ENCODE measurements at regions not wholly inside any gene's neighbourhood (a gene's known extent, or its start where the extent isn't known, plus 50 kb on each side); places are given as distances from the start of the nearest gene placed in this dataset.

DNA sequence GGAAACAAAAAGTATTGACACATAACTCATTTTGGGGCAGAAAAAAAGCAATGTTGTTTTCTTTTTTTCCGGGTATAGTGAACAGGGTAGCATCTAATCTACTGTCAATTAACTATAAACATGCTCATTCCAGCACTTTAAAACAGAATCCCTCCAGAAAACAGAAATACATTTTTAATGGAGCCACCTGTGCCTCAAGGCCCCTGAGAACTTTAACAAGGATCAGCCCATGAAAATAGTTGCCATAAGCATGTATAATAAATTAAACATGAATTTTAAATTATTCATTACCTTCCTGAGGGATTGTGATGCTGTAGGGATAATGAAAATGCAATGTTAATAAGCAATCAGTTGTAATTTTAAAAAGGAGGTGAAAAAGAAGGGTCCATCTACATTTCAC, 101.4 kb upstream of the IVNS1ABP start:
- Mint-ChIP-seq H3K27ac (no peak overlapping the region), H3K27me3 (no peaks in the 10 kb centered on the region), H3K9me3 (no peaks in the 10 kb centered on the region), H3K4me1 (peaks cover 9% of the 10 kb centered on the region), H3K36me3 (no peaks in the 10 kb centered on the region), H3K4me3 (no peak overlapping the region)

DNA sequence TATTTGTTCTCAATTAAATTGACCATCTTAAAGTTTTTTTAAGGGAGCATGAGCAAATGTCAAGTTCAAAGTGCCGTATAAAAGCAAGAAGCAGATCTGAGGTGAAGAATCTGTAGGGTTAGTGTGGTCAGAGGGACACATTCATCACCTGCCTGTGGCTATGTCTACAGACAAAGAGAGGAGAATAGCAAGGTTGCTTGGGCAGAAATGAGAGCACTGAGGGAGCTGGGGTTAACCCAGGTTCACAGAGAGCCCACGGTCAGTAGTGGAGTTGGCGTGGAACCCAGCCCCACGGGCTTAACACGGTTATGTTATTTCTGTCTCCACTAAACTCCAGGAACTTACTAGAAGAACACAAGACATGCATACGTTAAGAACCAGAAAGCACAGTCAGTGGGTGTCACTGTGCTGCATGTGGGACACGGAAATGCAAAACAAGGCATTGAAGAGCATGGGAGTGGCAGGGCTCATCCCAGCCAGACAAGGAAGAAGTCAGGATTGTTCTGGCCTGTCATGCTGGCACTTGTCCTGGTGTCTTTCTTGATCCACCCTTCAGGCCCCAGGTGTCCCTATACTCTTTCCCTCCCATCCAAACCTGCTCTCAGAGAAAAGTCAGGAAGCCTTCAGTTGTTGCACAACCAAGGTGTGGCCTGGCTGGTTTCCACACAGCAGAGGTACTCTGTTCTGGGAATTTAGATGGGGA, 95.5 kb upstream of the IVNS1ABP start:
- Mint-ChIP-seq H3K9me3 (no peaks in the 10 kb centered on the region), H3K27me3 (no peaks in the 10 kb centered on the region), H3K4me1 (no peaks in the 10 kb centered on the region), H3K36me3 (peaks cover 2% of the 10 kb centered on the region), H3K27ac (no peak overlapping the region), H3K4me3 (no peak overlapping the region)

DNA sequence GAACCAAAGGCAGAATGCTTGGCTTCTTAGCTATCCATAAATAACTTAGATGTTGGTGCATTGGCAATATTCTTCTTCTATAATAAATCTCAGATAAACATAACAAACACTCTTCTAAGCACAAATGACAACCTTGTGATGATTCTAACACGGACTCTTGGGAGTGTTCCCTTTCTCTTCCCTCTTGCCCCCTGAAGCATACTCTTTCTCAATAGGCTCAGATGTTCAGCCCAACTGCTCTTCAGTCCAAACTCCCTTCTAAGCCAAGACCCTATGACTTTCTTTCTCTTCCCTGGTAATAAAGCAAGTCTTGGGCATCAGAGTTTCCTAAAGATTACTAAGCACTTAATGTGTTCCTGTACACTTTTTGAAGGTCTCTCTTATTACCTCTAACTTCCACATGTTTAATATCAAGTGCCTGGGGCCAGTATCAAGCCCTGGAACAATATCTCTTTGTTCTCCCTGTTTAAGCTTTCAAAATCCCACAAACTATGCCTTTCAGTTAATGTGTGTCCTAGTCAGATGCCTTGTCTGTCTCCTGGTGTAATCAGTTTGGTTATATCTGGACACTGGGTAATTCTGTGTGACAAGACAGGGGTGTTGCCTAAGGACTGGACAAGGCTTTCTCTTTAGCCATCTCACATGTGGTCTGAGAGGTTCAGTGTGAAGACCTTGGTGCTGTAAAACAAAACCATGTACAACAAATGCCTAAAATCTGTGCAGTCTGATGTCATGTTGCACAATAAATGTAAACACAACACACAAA, 92.9 kb upstream of the IVNS1ABP start:
- peaks cover under 1% of the 10 kb centered on the region for H3K4me1 Mint-ChIP-seq

DNA sequence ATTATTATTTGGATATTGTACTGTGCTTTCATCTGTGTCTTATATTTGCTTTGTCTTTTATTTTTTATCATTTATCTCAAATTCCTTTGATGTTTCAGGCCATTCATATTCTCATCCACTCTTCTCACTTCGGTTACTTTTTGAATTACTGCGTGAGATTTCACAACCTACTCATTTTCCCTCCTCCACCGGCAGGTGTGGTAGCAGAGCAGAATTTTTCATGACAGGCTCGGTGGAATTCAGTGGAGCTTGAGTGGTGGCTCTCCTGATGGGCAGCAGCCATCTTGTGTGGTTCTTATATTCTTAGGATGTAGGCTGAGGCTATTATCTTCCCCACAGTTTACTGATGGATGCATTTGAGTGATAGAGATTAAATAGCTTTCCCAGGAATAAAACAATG, 92.3 kb upstream of the IVNS1ABP start:
- Mint-ChIP-seq H3K9me3 (no peaks in the 10 kb centered on the region), H3K27ac (no peak overlapping the region), H3K36me3 (peaks cover 2% of the 10 kb centered on the region), H3K4me3 (no peak overlapping the region), H3K4me1 (peaks cover 7% of the 10 kb centered on the region), H3K27me3 (no peaks in the 10 kb centered on the region)

More for the DNA sequence above, 92.9 kb upstream of the IVNS1ABP start:
- Mint-ChIP-seq H3K27me3 (no peaks in the 10 kb centered on the region), H3K36me3 (peaks cover 2% of the 10 kb centered on the region), H3K4me3 (no peak overlapping the region), H3K27ac (no peak overlapping the region), H3K9me3 (no peaks in the 10 kb centered on the region)

DNA sequence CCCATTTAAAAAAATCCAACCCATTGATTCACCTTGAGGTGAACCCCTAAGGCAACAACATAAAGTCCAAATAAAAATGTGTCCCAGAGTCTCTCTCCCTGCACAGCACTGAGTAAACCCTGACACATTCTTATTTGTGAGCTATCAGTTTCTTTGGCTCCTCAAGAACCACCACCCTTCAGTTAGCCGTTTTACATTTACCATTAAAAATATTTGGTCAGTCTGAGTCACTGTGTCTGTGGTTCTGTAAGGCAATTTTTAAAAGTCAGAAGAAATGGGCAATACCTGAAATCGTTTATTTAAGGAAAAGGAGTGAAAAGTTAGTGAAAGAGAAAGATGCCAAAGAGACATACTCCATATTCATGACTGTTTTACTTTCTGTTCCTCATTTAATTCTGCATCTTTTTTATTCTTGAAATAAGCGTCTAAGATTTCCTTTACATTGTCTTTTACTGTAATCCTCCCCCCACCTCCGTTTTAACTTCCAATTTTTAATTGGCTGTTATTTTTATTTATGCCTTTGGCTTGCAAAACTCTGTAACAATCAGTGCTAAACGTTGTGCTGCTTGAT, 91.7 kb upstream of the IVNS1ABP start:
- no peak overlapping the region for H3K4me3 Mint-ChIP-seq

DNA sequence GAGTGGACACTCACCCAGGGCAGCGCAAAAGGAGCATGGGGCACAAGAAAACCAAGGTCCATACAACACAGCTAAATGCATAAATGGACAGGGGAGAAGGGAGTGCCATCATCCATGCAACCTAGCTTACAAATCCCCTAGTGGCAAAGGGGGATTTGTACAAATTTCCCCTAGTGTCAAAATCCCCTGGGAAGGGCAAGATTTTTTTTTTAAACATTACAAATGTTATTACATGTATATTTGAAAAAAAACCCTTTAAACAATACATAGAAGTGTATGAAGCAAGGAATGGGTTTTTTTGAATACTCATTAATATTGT, 89.6 kb upstream of the IVNS1ABP start:
- no peaks in the 10 kb centered on the region for H3K27me3 Mint-ChIP-seq
- peaks cover 15% of the 10 kb centered on the region for H3K4me1 Mint-ChIP-seq
- H3K36me3 Mint-ChIP-seq = peaks cover 2% of the 10 kb centered on the region
- H3K4me3 Mint-ChIP-seq = no peak overlapping the region
- no peaks in the 10 kb centered on the region for H3K9me3 Mint-ChIP-seq
- H3K27ac Mint-ChIP-seq = no peak overlapping the region

More for the DNA sequence above, 91.7 kb upstream of the IVNS1ABP start:
- peaks cover 2% of the 10 kb centered on the region for H3K36me3 Mint-ChIP-seq
- H3K4me1 Mint-ChIP-seq = peaks cover 8% of the 10 kb centered on the region
- no peaks in the 10 kb centered on the region for H3K27me3 Mint-ChIP-seq
- no peak overlapping the region for H3K27ac Mint-ChIP-seq
- H3K9me3 Mint-ChIP-seq = no peaks in the 10 kb centered on the region

DNA sequence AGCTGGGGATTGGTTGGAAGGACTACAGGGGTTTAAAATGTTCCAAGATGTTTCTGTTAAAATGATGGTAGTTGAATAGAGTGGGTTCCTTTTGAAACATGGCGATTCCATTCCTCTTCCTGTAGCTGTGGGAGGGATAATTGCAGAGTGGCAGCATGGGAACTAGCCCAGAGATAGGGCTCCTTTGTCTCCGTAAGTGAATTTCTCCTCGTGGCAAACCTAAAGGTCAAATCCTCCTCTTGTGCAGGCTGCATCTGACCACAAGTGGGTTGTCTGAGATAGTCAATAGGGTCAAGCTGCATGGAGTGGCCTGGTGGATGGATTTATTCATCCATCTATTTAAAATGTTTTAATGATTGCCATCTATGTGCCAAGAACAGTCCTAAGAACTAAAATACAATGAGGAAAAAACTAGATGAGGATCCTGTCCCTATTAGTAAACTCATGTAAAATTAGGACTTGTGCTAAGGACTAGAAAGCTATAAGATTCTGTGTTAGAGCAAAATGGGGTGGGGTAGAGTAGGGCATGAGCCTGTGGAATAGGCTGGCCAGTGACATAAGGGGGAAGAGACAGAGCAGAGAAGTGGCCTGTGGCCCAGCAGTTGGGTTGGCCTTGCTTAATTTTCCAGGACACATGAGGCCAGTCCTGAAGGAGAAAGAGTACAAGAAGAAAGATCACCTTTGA, 89.1 kb upstream of the IVNS1ABP start:
- no peaks in the 10 kb centered on the region for H3K9me3 Mint-ChIP-seq
- H3K27me3 Mint-ChIP-seq = no peaks in the 10 kb centered on the region
- no peak overlapping the region for H3K4me3 Mint-ChIP-seq
- peaks cover 2% of the 10 kb centered on the region for H3K36me3 Mint-ChIP-seq
- H3K27ac Mint-ChIP-seq = no peak overlapping the region
- H3K4me1 Mint-ChIP-seq = peaks cover 15% of the 10 kb centered on the region

DNA sequence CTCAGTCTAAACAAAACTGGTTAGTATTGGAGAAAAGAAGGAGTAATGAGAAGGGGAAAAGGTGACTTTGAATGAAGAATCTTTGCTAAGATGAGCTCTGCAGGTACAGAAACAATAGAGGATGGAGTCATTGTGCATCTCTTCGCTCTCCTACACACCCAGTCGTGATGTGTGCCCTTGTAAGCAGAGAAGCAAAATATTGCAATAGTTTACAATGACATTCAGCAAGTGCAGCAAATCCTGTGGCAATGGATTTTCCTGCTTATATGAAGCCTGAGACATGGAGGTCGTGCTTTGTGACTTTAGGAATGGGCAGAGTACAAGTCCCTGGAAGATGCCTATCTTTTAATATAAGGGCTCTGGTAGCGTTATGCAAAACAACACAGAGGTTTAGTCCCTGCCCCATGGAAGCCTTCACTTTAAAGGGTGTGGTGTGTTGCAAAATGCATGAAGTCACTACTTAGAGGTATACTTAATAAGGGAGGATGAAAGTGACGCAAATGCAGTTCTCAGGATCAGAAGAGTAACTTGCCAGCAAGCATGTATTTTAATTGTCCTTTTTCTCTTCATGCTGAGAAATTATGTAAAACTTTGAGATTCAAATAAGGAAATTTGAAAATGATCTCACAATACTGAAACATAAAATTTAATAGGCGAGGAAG, 88.0 kb upstream of the IVNS1ABP start:
- peaks cover 2% of the 10 kb centered on the region for H3K36me3 Mint-ChIP-seq
- no peaks in the 10 kb centered on the region for H3K27me3 Mint-ChIP-seq
- no peak overlapping the region for H3K27ac Mint-ChIP-seq
- H3K9me3 Mint-ChIP-seq = no peaks in the 10 kb centered on the region
- no peak overlapping the region for H3K4me3 Mint-ChIP-seq
- peaks cover 15% of the 10 kb centered on the region for H3K4me1 Mint-ChIP-seq

DNA sequence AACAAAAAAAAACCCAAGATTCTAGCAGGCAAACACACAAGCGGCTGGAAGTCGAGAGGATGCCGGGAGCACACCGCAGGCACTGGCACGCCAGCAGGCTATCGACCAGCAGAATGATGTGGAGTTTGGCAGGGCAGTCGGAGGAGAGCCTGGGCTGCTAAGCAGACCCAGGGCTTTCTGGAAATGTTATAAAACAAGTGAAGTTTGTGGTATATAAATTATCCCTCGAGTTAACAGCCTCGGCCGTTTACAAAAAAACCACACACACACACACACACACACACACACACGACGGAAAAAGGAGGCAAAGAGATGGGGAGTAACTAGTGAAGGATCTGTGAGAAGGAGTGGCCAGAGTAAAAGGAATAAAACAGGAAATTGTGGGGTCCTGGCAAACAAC, 87.2 kb upstream of the IVNS1ABP start:
- Mint-ChIP-seq H3K27me3 (no peaks in the 10 kb centered on the region), H3K4me3 (peak overlapping the region; percentile 56), H3K4me1 (peaks cover 15% of the 10 kb centered on the region), H3K36me3 (peaks cover 2% of the 10 kb centered on the region), H3K9me3 (no peaks in the 10 kb centered on the region), H3K27ac (no peak overlapping the region)

DNA sequence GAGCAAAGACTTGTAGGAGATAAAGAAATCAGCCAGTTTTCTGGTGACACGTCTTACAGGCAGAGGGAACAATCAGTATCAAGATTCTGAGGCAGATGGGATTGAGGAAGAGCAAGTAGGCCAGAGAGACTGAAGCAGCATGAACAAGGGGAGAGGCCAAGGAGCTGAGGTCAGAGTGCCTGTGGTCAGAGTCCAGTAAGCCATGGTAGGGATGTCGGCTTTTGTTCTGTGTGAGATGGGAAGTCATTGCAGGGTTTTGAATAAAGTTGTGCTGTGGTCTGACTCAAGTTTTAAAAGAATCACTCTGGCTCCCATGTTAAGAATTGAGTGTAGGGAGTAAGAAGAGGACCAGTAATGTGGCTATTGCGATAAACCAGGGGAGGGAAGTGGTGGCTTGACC, 85.9 kb upstream of the IVNS1ABP start:
- no peak overlapping the region for H3K4me3 Mint-ChIP-seq
- no peaks in the 10 kb centered on the region for H3K36me3 Mint-ChIP-seq
- H3K27me3 Mint-ChIP-seq = no peaks in the 10 kb centered on the region
- H3K9me3 Mint-ChIP-seq = no peaks in the 10 kb centered on the region
- no peak overlapping the region for H3K27ac Mint-ChIP-seq
- H3K4me1 Mint-ChIP-seq = peaks cover 15% of the 10 kb centered on the region

DNA sequence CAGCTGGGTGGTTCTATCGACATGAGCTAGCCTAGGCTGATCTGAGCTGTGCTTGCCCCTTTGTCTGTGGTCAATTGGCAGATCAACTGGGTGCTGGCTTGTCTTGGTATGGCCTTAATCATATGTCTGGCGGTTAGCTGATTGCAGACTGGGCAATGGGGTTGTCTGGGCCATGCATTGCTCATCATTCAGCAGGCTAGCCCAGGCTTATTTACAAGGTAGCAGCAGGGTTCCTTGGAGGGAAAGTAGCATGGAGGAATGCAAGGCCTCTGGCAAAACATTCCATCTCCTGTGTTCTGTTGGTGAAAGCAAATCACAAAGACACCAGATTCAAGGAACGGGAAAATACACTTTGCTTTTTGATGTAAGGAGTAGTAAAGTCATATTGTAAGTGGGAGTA, 84.0 kb upstream of the IVNS1ABP start:
- H3K36me3 Mint-ChIP-seq = no peaks in the 10 kb centered on the region
- H3K9me3 Mint-ChIP-seq = no peaks in the 10 kb centered on the region
- peaks cover 15% of the 10 kb centered on the region for H3K4me1 Mint-ChIP-seq
- H3K27ac Mint-ChIP-seq = no peak overlapping the region
- H3K4me3 Mint-ChIP-seq = no peak overlapping the region
- no peaks in the 10 kb centered on the region for H3K27me3 Mint-ChIP-seq

DNA sequence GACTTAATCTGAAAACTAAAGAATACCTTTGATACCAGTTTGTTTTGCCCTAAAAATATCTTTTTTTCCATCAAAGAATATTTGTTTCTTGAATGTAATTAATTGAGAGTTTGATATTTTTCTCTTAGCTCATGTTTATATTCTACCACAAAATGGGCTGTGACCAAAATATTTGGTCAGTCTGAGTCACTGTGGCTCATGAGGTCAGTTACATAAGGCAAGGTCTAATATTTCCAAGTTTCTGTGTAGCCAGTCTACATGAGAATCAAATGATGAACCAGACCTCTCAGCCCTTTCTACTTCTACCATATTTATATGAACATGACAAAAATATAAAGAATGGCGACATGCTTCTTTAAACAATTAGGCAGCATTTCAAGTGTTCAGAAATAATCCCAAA, 83.0 kb upstream of the IVNS1ABP start:
- Mint-ChIP-seq H3K36me3 (no peaks in the 10 kb centered on the region), H3K4me3 (no peak overlapping the region), H3K27me3 (no peaks in the 10 kb centered on the region), H3K9me3 (no peaks in the 10 kb centered on the region), H3K27ac (no peak overlapping the region), H3K4me1 (peaks cover 15% of the 10 kb centered on the region)

DNA sequence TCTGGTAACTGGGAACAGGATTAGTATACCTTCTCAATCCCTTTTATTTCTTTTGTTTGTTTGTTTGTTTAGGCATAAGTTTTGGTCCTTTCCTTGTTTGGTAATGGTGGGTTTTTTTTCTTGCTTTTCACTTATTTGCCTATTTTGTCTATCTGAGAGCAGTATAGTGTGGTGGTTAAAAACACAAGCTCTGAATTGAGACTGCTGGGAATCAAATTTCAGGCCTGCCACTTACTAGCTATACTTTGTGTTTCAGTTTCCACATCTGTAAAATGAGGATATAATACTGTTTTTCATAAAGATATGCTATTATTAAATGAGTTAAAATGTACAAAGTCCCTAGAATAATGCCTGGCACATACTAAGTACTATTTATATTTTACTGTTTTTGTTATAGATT, 81.6 kb upstream of the IVNS1ABP start:
- no peak overlapping the region for H3K4me3 Mint-ChIP-seq
- peaks cover 7% of the 10 kb centered on the region for H3K4me1 Mint-ChIP-seq
- H3K9me3 Mint-ChIP-seq = no peaks in the 10 kb centered on the region
- H3K27me3 Mint-ChIP-seq = no peaks in the 10 kb centered on the region
- H3K36me3 Mint-ChIP-seq = no peaks in the 10 kb centered on the region
- no peak overlapping the region for H3K27ac Mint-ChIP-seq

DNA sequence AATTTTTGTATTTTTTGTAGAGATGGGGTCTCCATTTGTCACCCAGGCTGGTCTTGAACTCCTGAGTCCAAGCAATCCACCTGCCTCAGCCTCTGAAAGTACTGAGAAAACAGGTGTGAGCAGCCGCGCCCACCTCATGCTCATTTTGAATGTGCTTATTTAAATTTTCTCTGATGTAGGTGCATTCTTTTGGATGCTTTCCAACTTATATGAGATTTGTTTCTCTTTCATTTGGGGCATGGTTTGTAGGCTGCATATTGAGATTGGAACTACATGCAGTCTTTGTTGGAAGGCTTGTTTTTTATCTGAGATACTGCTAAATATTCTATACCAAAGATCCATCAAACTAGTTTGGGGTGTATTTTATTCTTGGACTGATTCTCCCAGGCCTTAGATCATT, 81.0 kb upstream of the IVNS1ABP start:
- Mint-ChIP-seq H3K27ac (no peak overlapping the region), H3K9me3 (no peaks in the 10 kb centered on the region), H3K36me3 (no peaks in the 10 kb centered on the region), H3K4me3 (no peak overlapping the region), H3K4me1 (peaks cover 5% of the 10 kb centered on the region), H3K27me3 (no peaks in the 10 kb centered on the region)

DNA sequence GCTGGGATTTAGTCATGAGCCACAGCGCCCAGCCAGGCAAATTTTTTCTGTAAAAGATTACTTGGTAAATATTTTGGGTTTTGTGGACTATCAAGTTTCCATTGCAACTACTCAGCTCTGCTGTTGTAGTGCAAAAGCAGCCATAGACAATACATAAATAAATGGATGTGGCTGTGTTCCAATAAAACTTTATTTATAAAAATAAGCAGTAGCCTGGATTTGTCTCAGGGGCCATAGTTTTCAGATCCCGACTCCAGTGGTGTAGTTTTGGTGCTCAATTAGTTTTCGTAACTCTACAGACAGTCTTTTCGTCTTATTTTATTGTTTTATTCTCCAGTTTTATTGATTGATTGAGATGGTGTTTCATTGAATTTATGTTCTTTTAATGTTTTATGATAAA, 80.1 kb upstream of the IVNS1ABP start:
- no peak overlapping the region for H3K4me3 Mint-ChIP-seq
- no peaks in the 10 kb centered on the region for H3K4me1 Mint-ChIP-seq
- H3K9me3 Mint-ChIP-seq = no peaks in the 10 kb centered on the region
- H3K27me3 Mint-ChIP-seq = no peaks in the 10 kb centered on the region
- no peak overlapping the region for H3K27ac Mint-ChIP-seq
- no peaks in the 10 kb centered on the region for H3K36me3 Mint-ChIP-seq

Measured in activated naive CD4-positive, alpha-beta T cell treated with anti-CD3 and anti-CD28 coated beads, Interleukin-2, amount 50 U/mL, for 24 hours (primary cell).